Neural progenitor cell (in vitro differentiated cells): ENCODE measurements at regions not wholly inside any gene's neighbourhood (a gene's known extent, or its start where the extent isn't known, plus 50 kb on each side); places are given as distances from the start of the nearest gene placed in this dataset.

ENCODE experiments used
- CTCF ChIP-seq: fragments of 200-600 bp; sonication (generic); IDR thresholded peaks from 2 replicates; pipeline ENCODE4 v1.5.1; 2017; ENCODE audit warnings: antibody characterized with exemption, mild to moderate bottlenecking
- EZH2 ChIP-seq: fragments of 200-600 bp; sonication (generic); IDR thresholded peaks from 2 replicates; pipeline ENCODE4 v1.6.1; 2017; ENCODE audit warnings: antibody characterized with exemption, mild to moderate bottlenecking, moderate library complexity
- EZH2phosphoT487 ChIP-seq: fragments of 200-600 bp; sonication (generic); IDR thresholded peaks from 2 replicates; pipeline ENCODE4 v1.6.1; 2017; ENCODE audit warnings: antibody characterized with exemption

GRCh38 chr3:67858492-67858891 lies 204.1 kb upstream of the SUCLG2 start:
- TF ChIP-seq EZH2phosphoT487 = no peak
- TF ChIP-seq CTCF = no peak
- no peak for TF ChIP-seq EZH2
